Chondrocyte (in vitro differentiated cells): ENCODE measurements at regions not wholly inside any gene's neighbourhood (a gene's known extent, or its start where the extent isn't known, plus 50 kb on each side); places are given as distances from the start of the nearest gene placed in this dataset.

ENCODE experiments used
- DNase-seq: peaks from one replicate; pipeline ENCODE4 v3.0.0; 2021; ENCODE audit warnings: mixed read lengths, low spot score
- H3K27ac Mint-ChIP-seq: one replicate; pipeline ENCODE4 v1.8.0; 2021; ENCODE audit warnings: mild to moderate bottlenecking, moderate library complexity, mixed read lengths; ENCODE audit not compliant: unreplicated experiment
- H3K27me3 Mint-ChIP-seq: 2 replicates; pipeline ENCODE4 v1.8.0; 2021; ENCODE audit warnings: low read depth, mixed read lengths
- H3K36me3 Mint-ChIP-seq: 2 replicates; pipeline ENCODE4 v1.8.0; 2021; ENCODE audit warnings: low read depth, mixed read lengths
- H3K4me1 Mint-ChIP-seq: 2 replicates; pipeline ENCODE4 v1.8.0; 2021; ENCODE audit warnings: low read depth, mild to moderate bottlenecking, mixed read lengths
- H3K4me3 Mint-ChIP-seq: one replicate; pipeline ENCODE4 v1.8.0; 2021; ENCODE audit warnings: mild to moderate bottlenecking, moderate library complexity, mixed read lengths; ENCODE audit not compliant: unreplicated experiment
- H3K9me3 Mint-ChIP-seq: 2 replicates; pipeline ENCODE4 v1.8.0; 2021; ENCODE audit warnings: low read depth, mixed read lengths
- CTCF ChIP-seq: fragments of 200-600 bp; sonication (generic); IDR thresholded peaks from 2 replicates; pipeline ENCODE4 v1.5.0; 2021; ENCODE audit warnings: antibody characterized with exemption, mild to moderate bottlenecking, moderate library complexity

- Mint-ChIP-seq H3K27ac (no peak overlapping the region), H3K4me1 (no peaks in the 10 kb centered on the region), H3K4me3 (no peak overlapping the region), H3K36me3 (peaks cover 2% of the 10 kb centered on the region), H3K9me3 (peaks cover 7% of the 10 kb centered on the region), H3K27me3 (no peaks in the 10 kb centered on the region)
- TF ChIP-seq CTCF = no peak
- DNase-seq = no peak
These were observed 1035.3 kb upstream of the GJE1 start for GRCh38 chr6:141097471-141097870.

GRCh38 chr6:141095308-141095707 is 1037.4 kb upstream of the GJE1 start:
- Mint-ChIP-seq H3K36me3 (peaks cover 2% of the 10 kb centered on the region), H3K27me3 (no peaks in the 10 kb centered on the region), H3K4me1 (no peaks in the 10 kb centered on the region), H3K27ac (no peak overlapping the region), H3K9me3 (peaks cover 7% of the 10 kb centered on the region), H3K4me3 (no peak overlapping the region)
- no peak for DNase-seq
- no peak for TF ChIP-seq CTCF

- Mint-ChIP-seq H3K4me1 (no peaks in the 10 kb centered on the region), H3K9me3 (peaks cover 3% of the 10 kb centered on the region), H3K4me3 (no peak overlapping the region)
These were observed 1044.6 kb upstream of the GJE1 start for GRCh38 chr6:141088171-141088570.

GRCh38 chr6:141077355-141078333 is 1055.1 kb upstream of the GJE1 start:
- TF ChIP-seq CTCF = peak; percentile 47
- no peak for DNase-seq
- H3K4me1 Mint-ChIP-seq = no peaks in the 10 kb centered on the region

More at GRCh38 chr6:141088171-141088570, 1044.6 kb upstream of the GJE1 start:
- DNase-seq = no peak
- H3K27me3 Mint-ChIP-seq = no peaks in the 10 kb centered on the region
- no peak for TF ChIP-seq CTCF
- no peak overlapping the region for H3K27ac Mint-ChIP-seq
- H3K36me3 Mint-ChIP-seq = no peaks in the 10 kb centered on the region

GRCh38 chr6:141057761-141058160 is 1075.0 kb upstream of the GJE1 start:
- Mint-ChIP-seq H3K4me1 (no peaks in the 10 kb centered on the region), H3K27me3 (no peaks in the 10 kb centered on the region), H3K4me3 (no peak overlapping the region), H3K27ac (no peak overlapping the region), H3K9me3 (no peaks in the 10 kb centered on the region), H3K36me3 (no peaks in the 10 kb centered on the region)
- DNase-seq = no peak
- no peak for TF ChIP-seq CTCF

More at GRCh38 chr6:141077355-141078333, 1055.1 kb upstream of the GJE1 start:
- no peak overlapping the region for H3K27ac Mint-ChIP-seq
- H3K9me3 Mint-ChIP-seq = peaks cover 7% of the 10 kb centered on the region
- H3K4me3 Mint-ChIP-seq = no peak overlapping the region
- peaks cover 2% of the 10 kb centered on the region for H3K36me3 Mint-ChIP-seq
- no peaks in the 10 kb centered on the region for H3K27me3 Mint-ChIP-seq
